ENCODE measurements at regions not wholly inside any gene's neighbourhood (a gene's known extent, or its start where the extent isn't known, plus 50 kb on each side); places are given as distances from the start of the nearest gene placed in this dataset.

GRCh38 chr14:42642787-42643186 is 1036.1 kb downstream of the LRFN5 start:
- TF ChIP-seq, protein P1, sequence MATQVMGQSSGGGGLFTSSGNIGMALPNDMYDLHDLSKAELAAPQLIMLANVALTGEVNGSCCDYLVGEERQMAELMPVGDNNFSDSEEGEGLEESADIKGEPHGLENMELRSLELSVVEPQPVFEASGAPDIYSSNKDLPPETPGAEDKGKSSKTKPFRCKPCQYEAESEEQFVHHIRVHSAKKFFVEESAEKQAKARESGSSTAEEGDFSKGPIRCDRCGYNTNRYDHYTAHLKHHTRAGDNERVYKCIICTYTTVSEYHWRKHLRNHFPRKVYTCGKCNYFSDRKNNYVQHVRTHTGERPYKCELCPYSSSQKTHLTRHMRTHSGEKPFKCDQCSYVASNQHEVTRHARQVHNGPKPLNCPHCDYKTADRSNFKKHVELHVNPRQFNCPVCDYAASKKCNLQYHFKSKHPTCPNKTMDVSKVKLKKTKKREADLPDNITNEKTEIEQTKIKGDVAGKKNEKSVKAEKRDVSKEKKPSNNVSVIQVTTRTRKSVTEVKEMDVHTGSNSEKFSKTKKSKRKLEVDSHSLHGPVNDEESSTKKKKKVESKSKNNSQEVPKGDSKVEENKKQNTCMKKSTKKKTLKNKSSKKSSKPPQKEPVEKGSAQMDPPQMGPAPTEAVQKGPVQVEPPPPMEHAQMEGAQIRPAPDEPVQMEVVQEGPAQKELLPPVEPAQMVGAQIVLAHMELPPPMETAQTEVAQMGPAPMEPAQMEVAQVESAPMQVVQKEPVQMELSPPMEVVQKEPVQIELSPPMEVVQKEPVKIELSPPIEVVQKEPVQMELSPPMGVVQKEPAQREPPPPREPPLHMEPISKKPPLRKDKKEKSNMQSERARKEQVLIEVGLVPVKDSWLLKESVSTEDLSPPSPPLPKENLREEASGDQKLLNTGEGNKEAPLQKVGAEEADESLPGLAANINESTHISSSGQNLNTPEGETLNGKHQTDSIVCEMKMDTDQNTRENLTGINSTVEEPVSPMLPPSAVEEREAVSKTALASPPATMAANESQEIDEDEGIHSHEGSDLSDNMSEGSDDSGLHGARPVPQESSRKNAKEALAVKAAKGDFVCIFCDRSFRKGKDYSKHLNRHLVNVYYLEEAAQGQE (IDR thresholded peaks at IDR 0.05; ENCODE audit: low read depth, low read length), result no peak
- TF ChIP-seq, protein P2, sequence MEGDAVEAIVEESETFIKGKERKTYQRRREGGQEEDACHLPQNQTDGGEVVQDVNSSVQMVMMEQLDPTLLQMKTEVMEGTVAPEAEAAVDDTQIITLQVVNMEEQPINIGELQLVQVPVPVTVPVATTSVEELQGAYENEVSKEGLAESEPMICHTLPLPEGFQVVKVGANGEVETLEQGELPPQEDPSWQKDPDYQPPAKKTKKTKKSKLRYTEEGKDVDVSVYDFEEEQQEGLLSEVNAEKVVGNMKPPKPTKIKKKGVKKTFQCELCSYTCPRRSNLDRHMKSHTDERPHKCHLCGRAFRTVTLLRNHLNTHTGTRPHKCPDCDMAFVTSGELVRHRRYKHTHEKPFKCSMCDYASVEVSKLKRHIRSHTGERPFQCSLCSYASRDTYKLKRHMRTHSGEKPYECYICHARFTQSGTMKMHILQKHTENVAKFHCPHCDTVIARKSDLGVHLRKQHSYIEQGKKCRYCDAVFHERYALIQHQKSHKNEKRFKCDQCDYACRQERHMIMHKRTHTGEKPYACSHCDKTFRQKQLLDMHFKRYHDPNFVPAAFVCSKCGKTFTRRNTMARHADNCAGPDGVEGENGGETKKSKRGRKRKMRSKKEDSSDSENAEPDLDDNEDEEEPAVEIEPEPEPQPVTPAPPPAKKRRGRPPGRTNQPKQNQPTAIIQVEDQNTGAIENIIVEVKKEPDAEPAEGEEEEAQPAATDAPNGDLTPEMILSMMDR (IDR thresholded peaks at IDR 0.05), result no peak
- TF ChIP-seq SIN3A (IDR thresholded peaks at IDR 0.05; ENCODE audit: borderline replicate concordance, low read depth, low read length), result no peak
- no peak for TF ChIP-seq TCF12 (IDR thresholded peaks at IDR 0.05)
- TF ChIP-seq EP300 (IDR thresholded peaks at IDR 0.05; ENCODE audit: borderline replicate concordance in 1 of 2, low read depth in 1 of 2, low read length in 1 of 2), result no peak
- TF ChIP-seq JUND (IDR thresholded peaks at IDR 0.05), result no peak
- no peak for TF ChIP-seq POLR2AphosphoS5 (IDR thresholded peaks at IDR 0.05; ENCODE audit: low read depth, low read length)

All from SK-N-SH (cell line).